GM12873 (cell line): ENCODE measurements at regions not wholly inside any gene's neighbourhood (a gene's known extent, or its start where the extent isn't known, plus 50 kb on each side); places are given as distances from the start of the nearest gene placed in this dataset.

Experiments
- TF ChIP-seq, protein P1 (sequence below): IDR thresholded peaks from 2 replicates; pipeline ENCODE4 v1.5.1; 2012; ENCODE audit warnings: low read depth, mild to moderate bottlenecking, moderate library complexity, low read length, control low read depth; ENCODE audit not compliant: insufficient read depth; ENCODE audit errors: missing control alignments

DNA sequence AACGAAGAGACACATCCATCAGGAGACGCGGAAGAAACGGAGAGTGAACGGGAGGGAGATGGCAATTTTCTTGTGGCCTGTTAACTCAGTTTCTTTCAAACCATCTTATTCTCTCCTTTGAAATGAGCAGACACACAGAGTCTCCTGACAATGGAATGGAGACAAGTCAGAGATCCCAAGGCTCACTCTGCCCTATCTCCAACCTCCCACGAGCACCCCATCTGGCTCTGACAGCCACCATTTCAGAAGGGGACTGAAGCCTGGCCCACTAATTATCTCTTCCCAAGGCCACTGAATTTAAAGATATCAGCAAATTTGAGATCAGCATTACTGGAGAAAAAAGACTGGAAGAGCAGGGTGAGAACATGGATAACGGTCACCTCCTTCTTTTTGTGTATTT is 215.6 kb downstream of the DHX15 start:
- TF ChIP-seq, protein P1, sequence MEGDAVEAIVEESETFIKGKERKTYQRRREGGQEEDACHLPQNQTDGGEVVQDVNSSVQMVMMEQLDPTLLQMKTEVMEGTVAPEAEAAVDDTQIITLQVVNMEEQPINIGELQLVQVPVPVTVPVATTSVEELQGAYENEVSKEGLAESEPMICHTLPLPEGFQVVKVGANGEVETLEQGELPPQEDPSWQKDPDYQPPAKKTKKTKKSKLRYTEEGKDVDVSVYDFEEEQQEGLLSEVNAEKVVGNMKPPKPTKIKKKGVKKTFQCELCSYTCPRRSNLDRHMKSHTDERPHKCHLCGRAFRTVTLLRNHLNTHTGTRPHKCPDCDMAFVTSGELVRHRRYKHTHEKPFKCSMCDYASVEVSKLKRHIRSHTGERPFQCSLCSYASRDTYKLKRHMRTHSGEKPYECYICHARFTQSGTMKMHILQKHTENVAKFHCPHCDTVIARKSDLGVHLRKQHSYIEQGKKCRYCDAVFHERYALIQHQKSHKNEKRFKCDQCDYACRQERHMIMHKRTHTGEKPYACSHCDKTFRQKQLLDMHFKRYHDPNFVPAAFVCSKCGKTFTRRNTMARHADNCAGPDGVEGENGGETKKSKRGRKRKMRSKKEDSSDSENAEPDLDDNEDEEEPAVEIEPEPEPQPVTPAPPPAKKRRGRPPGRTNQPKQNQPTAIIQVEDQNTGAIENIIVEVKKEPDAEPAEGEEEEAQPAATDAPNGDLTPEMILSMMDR: no peak

DNA sequence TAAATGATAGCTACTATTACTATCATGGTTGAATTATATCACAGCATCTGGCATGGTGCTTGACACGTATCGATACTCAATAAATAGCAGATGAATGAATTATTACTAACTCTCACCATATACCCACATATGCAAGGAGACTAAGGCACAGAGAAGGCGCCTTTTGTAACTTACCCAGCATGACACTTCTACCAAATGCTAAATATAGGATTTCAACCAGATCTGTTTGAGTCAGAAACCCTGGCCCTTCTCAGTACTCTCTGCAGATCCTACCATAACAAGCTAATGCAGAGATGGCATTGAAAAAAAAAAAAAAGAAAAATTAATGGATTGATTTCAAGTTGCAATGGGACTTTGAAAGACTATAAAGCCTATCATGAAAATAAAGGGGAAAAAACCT is 219.5 kb downstream of the DHX15 start:
- TF ChIP-seq, protein P1: no peak

DNA sequence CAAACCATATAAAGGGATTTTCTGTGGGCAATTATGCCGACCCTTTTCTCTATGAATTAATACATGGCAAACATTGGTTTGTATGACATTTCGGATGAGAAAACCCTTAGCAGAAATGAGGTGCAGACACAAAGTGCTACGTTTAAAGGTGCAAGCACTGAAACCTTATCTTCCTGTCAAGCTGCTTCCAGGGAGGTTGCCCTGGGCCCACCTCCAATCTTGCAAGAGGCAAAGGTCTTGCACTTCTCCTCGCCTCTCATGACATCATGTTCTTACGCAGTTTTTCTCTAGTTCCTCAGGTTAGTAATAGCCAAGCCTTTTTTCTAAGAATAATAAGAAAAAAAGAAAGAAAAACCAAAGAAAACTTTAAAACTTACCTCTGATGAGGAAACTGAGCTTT is 220.1 kb downstream of the DHX15 start:
- TF ChIP-seq, protein P1: no peak

DNA sequence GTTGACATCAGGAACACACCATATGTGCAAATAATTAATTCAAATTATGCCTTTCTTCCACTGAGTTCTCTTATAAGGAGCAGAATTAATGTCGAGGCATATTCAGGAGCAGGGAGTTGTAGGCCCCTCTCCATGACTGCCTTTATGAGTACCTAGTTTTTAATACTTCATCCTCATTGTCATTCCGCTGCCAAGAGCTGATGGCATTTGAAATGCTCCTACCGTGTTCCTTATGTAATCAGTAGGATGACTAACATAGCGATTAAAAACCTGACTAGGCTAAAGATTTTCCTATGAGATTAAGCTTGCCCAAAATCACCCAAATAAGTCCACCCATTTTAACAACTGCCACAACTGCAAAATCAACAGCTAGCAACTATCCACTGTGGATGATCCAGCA is 220.6 kb downstream of the DHX15 start:
- TF ChIP-seq, protein P1: no peak

DNA sequence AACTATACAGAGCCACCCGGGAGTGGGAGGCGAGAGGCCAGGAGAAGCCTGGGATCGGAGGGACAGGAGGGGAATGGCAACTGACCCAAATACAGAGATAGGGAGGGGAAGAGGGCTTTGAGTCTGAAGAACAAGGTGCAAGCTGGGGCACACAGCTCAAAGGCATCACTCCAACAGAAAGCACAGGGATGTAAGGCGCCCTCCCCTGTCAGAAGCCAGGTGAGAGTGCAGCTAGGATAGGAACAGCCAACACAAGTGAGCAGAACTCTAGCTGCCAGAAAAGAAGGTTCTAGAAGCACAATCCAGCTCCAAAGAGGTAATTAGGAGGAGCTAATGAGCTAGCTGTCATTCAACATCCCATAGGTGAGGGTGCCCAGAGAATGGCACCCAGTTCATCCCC is 232.2 kb downstream of the DHX15 start:
- TF ChIP-seq, protein P1: no peak

DNA sequence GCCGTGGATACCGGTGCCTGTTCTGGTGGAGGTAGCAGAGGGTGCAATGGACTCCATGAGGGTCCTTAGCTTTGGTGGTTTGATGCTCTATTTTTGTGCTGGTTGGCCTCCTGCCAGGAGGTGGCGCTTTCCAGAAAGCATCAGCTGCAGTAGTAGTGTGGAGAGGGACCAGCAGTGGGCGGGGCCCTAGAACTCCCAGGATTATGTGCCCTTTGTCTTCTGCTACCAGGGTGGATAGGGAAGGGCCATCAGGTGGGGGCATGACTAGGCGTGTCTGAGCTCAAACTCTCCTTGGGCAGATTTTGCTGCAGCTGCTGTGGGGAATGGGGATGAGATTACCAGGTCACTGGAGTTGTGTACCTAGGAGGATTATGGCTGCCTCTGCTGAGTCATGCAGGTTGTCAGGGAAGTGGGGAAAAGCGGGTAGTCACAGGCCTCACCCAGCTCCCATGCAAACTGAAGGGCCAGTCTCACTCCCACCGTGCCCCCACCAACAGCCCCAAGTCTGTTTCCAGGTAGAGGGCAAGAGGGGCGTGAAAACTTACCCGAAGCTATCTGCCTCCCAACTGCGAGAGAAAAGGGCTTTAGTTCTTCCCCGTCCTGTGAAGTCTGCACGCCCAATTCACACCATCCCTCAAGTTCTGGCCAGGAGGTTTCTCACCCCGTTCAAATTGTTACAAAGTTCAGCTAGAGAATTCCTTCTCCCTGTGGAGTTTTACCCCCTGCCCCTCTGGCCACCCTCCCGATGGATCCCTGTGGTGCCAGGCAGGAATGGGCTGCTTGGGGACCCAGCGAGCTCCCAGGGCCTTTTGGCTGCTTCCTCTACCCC is 235.0 kb downstream of the DHX15 start:
- TF ChIP-seq, protein P1: peak; percentile 21

DNA sequence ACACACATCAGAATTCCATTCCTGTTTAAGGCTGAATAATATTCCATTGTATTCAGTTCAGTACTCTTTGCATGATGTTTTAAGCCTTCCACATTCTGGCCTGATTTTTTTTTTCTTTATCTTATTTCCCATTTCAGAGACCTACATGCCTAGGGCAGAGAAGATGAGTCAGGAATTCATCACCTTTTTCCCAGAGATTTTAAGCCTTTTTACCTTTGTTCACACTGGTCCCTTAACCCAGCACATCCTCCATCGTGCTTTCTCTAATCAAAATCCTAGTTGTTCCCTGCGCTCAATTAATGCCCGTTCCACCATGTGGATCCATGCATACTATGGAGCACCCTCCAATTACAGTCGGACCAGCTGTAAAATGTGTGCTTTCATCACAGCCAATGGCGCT is 245.1 kb downstream of the DHX15 start:
- TF ChIP-seq, protein P1: no peak
